ENCODE measurements at regions not wholly inside any gene's neighbourhood (a gene's known extent, or its start where the extent isn't known, plus 50 kb on each side); places are given as distances from the start of the nearest gene placed in this dataset.

GRCh38 chr18:40108596-40108995 lies 1846.4 kb upstream of the PIK3C3 start:
- no peak for DNase-seq
- in situ Hi-C loops (cut with MboI; ENCODE audit: low pct_unique_long_range_greater_than_20kb, low sequenced_read_pairs) = no loop called here

DNA sequence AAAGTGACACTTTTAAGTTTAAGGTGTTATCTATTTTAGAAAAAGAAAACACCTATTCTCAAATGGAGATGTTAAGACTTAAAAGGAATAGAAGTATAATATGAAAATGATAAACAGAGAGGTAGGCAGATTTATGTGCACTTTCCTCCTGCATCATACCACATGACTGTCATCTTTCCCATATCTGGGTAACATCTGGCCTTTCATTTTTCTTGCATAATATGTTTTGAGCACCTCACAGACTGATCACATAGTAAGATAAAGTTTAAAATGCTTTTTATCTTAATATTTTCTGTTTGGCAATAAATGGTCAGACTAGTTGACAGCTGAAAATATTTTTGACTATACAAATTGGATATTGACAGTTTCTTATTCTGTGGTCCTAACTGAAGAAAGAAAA lies 1852.1 kb upstream of the PIK3C3 start:
- in situ Hi-C loops (cut with MboI; ENCODE audit: low pct_unique_long_range_greater_than_20kb, low sequenced_read_pairs) = no loop called here
- no peak for DNase-seq

GRCh38 chr18:40099641-40100040 lies 1855.4 kb upstream of the PIK3C3 start:
- in situ Hi-C loops (cut with MboI; ENCODE audit: low pct_unique_long_range_greater_than_20kb, low sequenced_read_pairs) = no loop called here
- no peak for DNase-seq

- in situ Hi-C loops (cut with MboI; ENCODE audit: low pct_unique_long_range_greater_than_20kb, low sequenced_read_pairs) = no loop called here
- DNase-seq = no peak
Measured at GRCh38 chr18:40096675-40097074, 1858.4 kb upstream of the PIK3C3 start.

GRCh38 chr18:40094441-40094840 lies 1860.6 kb upstream of the PIK3C3 start:
- DNase-seq = no peak
- in situ Hi-C loops (cut with MboI; ENCODE audit: low pct_unique_long_range_greater_than_20kb, low sequenced_read_pairs) = no loop called here

GRCh38 chr18:40088130-40088529 lies 1866.9 kb upstream of the PIK3C3 start:
- in situ Hi-C loops (cut with MboI; ENCODE audit: low pct_unique_long_range_greater_than_20kb, low sequenced_read_pairs) = no loop called here
- DNase-seq = no peak

GRCh38 chr18:40079786-40080185 lies 1875.2 kb upstream of the PIK3C3 start:
- in situ Hi-C loops (cut with MboI; ENCODE audit: low pct_unique_long_range_greater_than_20kb, low sequenced_read_pairs) = no loop called here
- DNase-seq = no peak

GRCh38 chr18:40075616-40076015 lies 1879.4 kb upstream of the PIK3C3 start:
- in situ Hi-C loops (cut with MboI; ENCODE audit: low pct_unique_long_range_greater_than_20kb, low sequenced_read_pairs) = no loop called here
- no peak for DNase-seq

GRCh38 chr18:40072761-40073160 lies 1882.3 kb upstream of the PIK3C3 start:
- in situ Hi-C loops (cut with MboI; ENCODE audit: low pct_unique_long_range_greater_than_20kb, low sequenced_read_pairs) = no loop called here
- DNase-seq = no peak

DNA sequence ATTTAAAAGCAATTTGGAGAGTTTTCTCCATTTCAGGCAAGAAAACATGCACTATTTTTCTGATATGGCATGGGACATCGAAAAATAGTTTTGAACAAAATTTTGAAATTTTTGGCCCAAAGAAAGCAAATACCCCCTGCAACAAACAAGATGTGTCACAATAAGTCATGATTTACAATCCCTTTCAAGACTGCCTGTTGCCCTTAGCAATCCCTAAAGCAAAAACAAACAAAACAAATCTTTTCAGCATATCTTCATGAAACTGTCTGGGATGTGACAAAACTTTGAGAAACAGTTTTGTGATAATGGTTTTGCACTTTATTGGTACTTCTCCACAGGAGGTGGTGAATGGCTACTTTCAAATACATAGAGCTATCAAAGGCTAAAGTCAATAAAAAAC lies 1888.7 kb upstream of the PIK3C3 start:
- DNase-seq = no peak
- in situ Hi-C loops (cut with MboI; ENCODE audit: low pct_unique_long_range_greater_than_20kb, low sequenced_read_pairs) = no loop called here

DNA sequence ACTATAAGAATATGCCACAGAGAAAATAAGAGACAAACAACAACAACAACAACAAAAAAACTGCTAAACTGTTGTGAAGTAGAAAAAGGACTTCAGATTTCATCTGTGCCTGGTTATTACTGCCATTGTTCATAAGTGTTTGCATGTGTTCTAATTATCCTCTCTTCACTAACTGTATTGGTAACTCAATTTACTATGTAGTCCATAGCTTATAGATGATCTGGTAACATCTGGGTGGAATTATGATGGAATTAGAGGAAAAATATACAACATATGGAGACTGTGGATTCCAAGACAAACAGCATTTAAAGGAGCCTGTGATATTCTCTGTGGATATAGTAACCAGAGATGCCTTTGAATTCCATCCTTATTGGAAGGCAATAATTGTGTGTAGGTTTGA lies 1891.5 kb upstream of the PIK3C3 start:
- DNase-seq = no peak
- in situ Hi-C loops (cut with MboI; ENCODE audit: low pct_unique_long_range_greater_than_20kb, low sequenced_read_pairs) = no loop called here

GRCh38 chr18:40061086-40061485 lies 1893.9 kb upstream of the PIK3C3 start:
- in situ Hi-C loops (cut with MboI; ENCODE audit: low pct_unique_long_range_greater_than_20kb, low sequenced_read_pairs) = no loop called here
- no peak for DNase-seq

DNA sequence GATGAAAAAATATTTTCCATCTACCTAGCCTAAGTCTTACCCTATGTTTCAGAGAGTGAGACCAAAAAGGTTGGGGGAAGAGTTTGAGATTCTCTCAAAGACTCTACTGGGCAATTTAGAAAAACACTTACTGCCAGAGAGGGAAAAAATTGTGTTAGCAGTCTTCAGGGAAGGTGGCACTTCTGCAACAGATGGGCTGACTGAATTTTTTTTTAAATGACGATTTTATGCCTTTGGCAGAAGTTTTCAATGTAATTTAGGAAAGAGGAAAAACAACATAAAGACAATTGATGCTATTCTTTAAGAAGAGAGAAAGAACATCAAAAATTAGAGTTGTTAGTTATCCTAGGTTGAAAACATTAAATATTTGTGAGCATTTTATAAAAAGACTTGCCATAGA lies 1894.5 kb upstream of the PIK3C3 start:
- no peak for DNase-seq
- in situ Hi-C loops (cut with MboI; ENCODE audit: low pct_unique_long_range_greater_than_20kb, low sequenced_read_pairs) = no loop called here

DNA sequence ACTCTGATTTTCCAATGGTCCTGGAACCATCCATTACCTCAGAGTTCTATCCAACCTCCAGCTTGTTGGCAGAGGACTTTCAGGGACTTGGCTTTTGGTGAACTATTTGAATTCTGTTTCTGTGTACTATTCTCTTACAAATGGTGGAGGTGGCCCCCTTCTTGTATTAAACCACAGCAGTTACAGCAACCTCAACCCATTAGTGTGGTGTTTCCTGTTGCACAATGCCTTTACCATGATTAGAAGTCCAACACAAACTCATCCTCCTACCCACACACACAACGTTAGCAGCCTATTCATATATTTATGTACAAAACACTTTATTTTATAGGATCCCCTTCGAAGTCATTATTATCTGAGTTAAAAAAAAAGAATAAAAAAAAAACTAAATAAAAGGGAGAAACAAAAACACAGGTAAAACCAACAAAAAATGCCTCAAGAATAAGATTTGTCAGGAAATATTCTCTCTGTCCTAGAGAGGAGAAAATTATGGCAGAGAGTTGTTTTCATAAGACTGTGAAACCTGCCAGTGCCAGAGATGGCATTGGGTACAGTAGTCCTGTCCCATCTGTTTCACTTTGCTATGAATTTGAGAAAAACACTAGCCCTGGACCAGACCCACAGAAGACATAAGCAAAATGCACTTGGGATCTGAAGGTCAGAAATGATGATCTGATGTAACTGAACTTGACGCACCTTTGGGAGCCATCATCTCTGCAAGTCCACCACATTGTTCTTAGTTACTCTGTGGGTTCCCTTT lies 1896.0 kb upstream of the PIK3C3 start:
- DNase-seq = peak; percentile 1
- in situ Hi-C loops (cut with MboI; ENCODE audit: low pct_unique_long_range_greater_than_20kb, low sequenced_read_pairs) = no loop called here

GRCh38 chr18:40056079-40056692 lies 1898.8 kb upstream of the PIK3C3 start:
- in situ Hi-C loops (cut with MboI; ENCODE audit: low pct_unique_long_range_greater_than_20kb, low sequenced_read_pairs) = no loop called here
- DNase-seq = no peak

DNA sequence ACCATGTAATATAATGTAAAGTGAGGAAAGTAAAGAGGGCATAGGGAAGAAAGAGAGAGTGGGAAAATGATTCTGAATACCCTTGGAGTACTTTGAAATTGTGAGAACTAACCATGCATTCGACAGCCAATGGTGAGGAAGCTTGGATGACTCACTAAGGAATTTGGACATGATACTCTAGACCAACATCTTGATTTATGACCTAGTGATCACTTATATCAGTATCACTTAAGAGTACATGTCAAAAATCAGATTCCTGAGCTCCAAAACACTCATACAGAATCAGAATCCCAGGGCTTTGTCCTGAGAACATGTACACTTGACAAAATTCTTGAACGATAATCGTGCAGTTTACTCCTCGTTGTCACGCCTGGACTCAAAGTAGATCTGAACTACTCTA lies 1899.8 kb upstream of the PIK3C3 start:
- in situ Hi-C loops (cut with MboI; ENCODE audit: low pct_unique_long_range_greater_than_20kb, low sequenced_read_pairs) = no loop called here

DNA sequence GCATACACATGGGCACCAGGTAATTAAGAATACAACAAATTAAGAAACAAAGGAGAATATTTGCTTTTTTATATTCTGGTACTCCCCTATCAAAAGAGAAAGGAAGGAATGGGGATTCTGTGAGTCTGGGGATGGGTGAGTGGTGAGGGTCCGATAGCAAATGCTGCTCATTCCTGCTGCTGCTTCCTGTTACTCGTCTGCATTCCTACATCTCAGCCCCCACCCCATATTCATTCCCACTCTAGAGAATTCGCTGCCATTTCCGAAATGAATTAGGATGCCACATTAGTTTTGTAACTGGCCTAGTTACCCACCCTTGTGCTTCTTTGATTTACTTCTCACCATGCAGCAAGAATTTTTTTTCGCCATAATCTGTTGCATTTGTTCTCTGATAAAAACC lies 1905.3 kb upstream of the PIK3C3 start:
- in situ Hi-C loops (cut with MboI; ENCODE audit: low pct_unique_long_range_greater_than_20kb, low sequenced_read_pairs) = no loop called here
- DNase-seq = no peak

More for the DNA sequence above, 1899.8 kb upstream of the PIK3C3 start:
- DNase-seq = no peak

- DNase-seq = no peak
- in situ Hi-C loops (cut with MboI; ENCODE audit: low pct_unique_long_range_greater_than_20kb, low sequenced_read_pairs) = no loop called here
Measured at GRCh38 chr18:40048886-40049650, 1906.0 kb upstream of the PIK3C3 start.

GRCh38 chr18:40048253-40048652 lies 1906.8 kb upstream of the PIK3C3 start:
- in situ Hi-C loops (cut with MboI; ENCODE audit: low pct_unique_long_range_greater_than_20kb, low sequenced_read_pairs) = no loop called here
- no peak for DNase-seq

DNA sequence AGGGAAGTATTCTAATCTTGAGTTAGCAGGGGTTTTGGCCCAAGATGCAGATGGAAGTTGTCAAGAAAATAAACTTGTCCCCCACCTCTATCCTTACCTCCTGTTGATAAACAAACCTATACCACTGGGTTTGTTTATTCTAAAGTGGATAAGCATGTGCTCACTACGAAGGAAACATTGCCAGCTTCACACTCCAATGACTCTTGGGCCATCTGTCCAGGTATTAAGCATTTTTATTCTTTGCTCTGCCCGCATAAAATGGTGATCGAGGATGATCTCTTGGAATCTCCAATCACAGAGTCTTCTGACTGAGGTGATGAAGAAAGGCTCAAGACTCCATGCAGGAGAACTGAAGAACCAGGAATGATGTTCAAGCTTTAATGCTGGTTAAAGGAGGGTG lies 1908.4 kb upstream of the PIK3C3 start:
- in situ Hi-C loops (cut with MboI; ENCODE audit: low pct_unique_long_range_greater_than_20kb, low sequenced_read_pairs) = no loop called here
- no peak for DNase-seq
